PFSK-1 (cell line): ENCODE measurements at regions not wholly inside any gene's neighbourhood (a gene's known extent, or its start where the extent isn't known, plus 50 kb on each side); places are given as distances from the start of the nearest gene placed in this dataset.

Experiments used
- FOXP2 ChIP-seq: optimal IDR thresholded peaks from 2 replicates; pipeline ENCODE3; 2011; ENCODE audit warnings: borderline replicate concordance, control low read depth, inconsistent platforms; ENCODE audit not compliant: insufficient read depth; ENCODE audit errors: extremely low read length, extremely low read depth
- POLR2AphosphoS5 ChIP-seq: IDR thresholded peaks from 2 replicates; pipeline ENCODE4 v1.6.1; 2012; ENCODE audit warnings: low read depth, mild to moderate bottlenecking, control low read depth, low read length, moderate library complexity
- REST ChIP-seq, 2 experiments: IDR thresholded peaks; 2 replicates each; pipeline versions ENCODE4 v1.6.1 to v1.8.0; 2011 to 2012; ENCODE audit warnings: low read depth in 2 of 2, low read length in 2 of 2, control low read depth in 1 of 2, inconsistent platforms in 1 of 2, mild to moderate bottlenecking in 1 of 2, moderate library complexity in 1 of 2; ENCODE audit not compliant: insufficient read depth in 1 of 2
- SIN3A ChIP-seq: IDR thresholded peaks from 2 replicates; pipeline ENCODE4 v1.6.1; 2012; ENCODE audit warnings: mild to moderate bottlenecking, low read length, moderate library complexity, borderline replicate concordance; ENCODE audit not compliant: insufficient read depth
- TAF1 ChIP-seq: IDR thresholded peaks from 2 replicates; pipeline ENCODE4 v1.6.1; 2012; ENCODE audit warnings: low read length, control low read depth, borderline replicate concordance; ENCODE audit not compliant: insufficient read depth

GRCh38 chr13:103395139-103395538 lies 328.9 kb upstream of the SLC10A2 start:
- TF ChIP-seq FOXP2 (no peak), POLR2AphosphoS5 (no peak), SIN3A (no peak), TAF1 (no peak), REST (IDR thresholded peaks at IDR 0.05; ENCODE audit: insufficient read depth in 1 of 2, low read depth in 2 of 2, low read length in 2 of 2) (no peak)

GRCh38 chr13:103394618-103395017 lies 328.4 kb upstream of the SLC10A2 start:
- no peak for TF ChIP-seq FOXP2
- no peak for TF ChIP-seq TAF1
- no peak for TF ChIP-seq SIN3A
- no peak for TF ChIP-seq REST (IDR thresholded peaks at IDR 0.05; ENCODE audit: insufficient read depth in 1 of 2, low read depth in 2 of 2, low read length in 2 of 2)
- TF ChIP-seq POLR2AphosphoS5: no peak

- TF ChIP-seq POLR2AphosphoS5: no peak
- no peak for TF ChIP-seq TAF1
- TF ChIP-seq REST (IDR thresholded peaks at IDR 0.05; ENCODE audit: insufficient read depth in 1 of 2, low read depth in 2 of 2, low read length in 2 of 2): no peak
- TF ChIP-seq SIN3A: no peak
- TF ChIP-seq FOXP2: no peak
Measured at GRCh38 chr13:103391936-103392335, 325.7 kb upstream of the SLC10A2 start.

- TF ChIP-seq REST (IDR thresholded peaks at IDR 0.05; ENCODE audit: insufficient read depth in 1 of 2, low read depth in 2 of 2, low read length in 2 of 2) (no peak), SIN3A (no peak), POLR2AphosphoS5 (no peak), TAF1 (no peak), FOXP2 (no peak)
Measured at GRCh38 chr13:103388839-103389238, 322.6 kb upstream of the SLC10A2 start.

- TF ChIP-seq REST (IDR thresholded peaks at IDR 0.05; ENCODE audit: insufficient read depth in 1 of 2, low read depth in 2 of 2, low read length in 2 of 2): peak; percentile 66 to 92; a peak in 3 of 4 replicates
- TF ChIP-seq FOXP2: no peak
Measured at GRCh38 chr13:103386341-103386740, 320.1 kb upstream of the SLC10A2 start.
